Endothelial cell of umbilical vein (primary cell): ENCODE measurements at regions not wholly inside any gene's neighbourhood (a gene's known extent, or its start where the extent isn't known, plus 50 kb on each side); places are given as distances from the start of the nearest gene placed in this dataset.

Source experiments
- BruUV-seq: library from RNA; stranded (reverse); fragments of 400-500 nt; replicated peaks from 2 replicates; lab custom pipeline; 2021; lab: Mats Ljungman, UMichigan
- CTCF ChIA-PET: fragments of 300-600, 350-600 bp; sonication (Branson Sonifier 250); formaldehyde crosslinking; loops from one replicate; lab custom pipeline; 2021; ENCODE audit warnings: antibody characterized with exemption, inconsistent platforms; lab: Charles Lee
- POLR2A ChIA-PET: fragments of 300-600, 350-600 bp; sonication (Branson Sonifier 250); formaldehyde crosslinking; loops from one replicate; lab custom pipeline; 2021; ENCODE audit warnings: antibody characterized with exemption, inconsistent platforms; lab: Charles Lee
- DNase-seq: peaks from one replicate; pipeline ENCODE4 v3.0.0-alpha.2; 2011; ENCODE audit warnings: low read depth, low spot score
- FAIRE-seq: peaks from 2 replicates; lab custom pipeline; 2011; peaks lifted over from hg19 to GRCh38; lab: Jason Lieb, UNC
- H2AFZ ChIP-seq: 2 replicates; pipeline ENCODE4 v1.6.0; 2012; ENCODE audit warnings: low read depth, low read length, control low read depth, inconsistent platforms
- H3K27ac ChIP-seq: 2 replicates; pipeline ENCODE4 v1.5.1; 2011; ENCODE audit warnings: low read depth, mild to moderate bottlenecking, control low read depth, low read length, moderate library complexity; ENCODE audit not compliant: insufficient read depth
- H3K27me3 ChIP-seq, 2 experiments: 2 replicates each; pipeline versions ENCODE4 v1.6.0 to v1.6.1; 2011; ENCODE audit warnings: low read length in 2 of 2, mixed read lengths in 1 of 2; ENCODE audit not compliant: control insufficient read depth in 2 of 2, insufficient read depth in 2 of 2
- H3K36me3 ChIP-seq, 2 experiments: 2 replicates in 1 of 2; 3 replicates in 1 of 2; pipeline ENCODE4 v1.5.1; 2011; ENCODE audit warnings: low read length in 2 of 2, mild to moderate bottlenecking in 1 of 2, moderate library complexity in 1 of 2; ENCODE audit not compliant: control insufficient read depth in 2 of 2, insufficient read depth in 2 of 2; ENCODE audit errors: extremely low read depth in 1 of 2
- H3K4me1 ChIP-seq: 3 replicates; pipeline ENCODE4 v1.5.1; 2011; ENCODE audit warnings: mild to moderate bottlenecking, low read length; ENCODE audit not compliant: control insufficient read depth, insufficient read depth; ENCODE audit errors: extremely low read depth
- H3K4me2 ChIP-seq: 2 replicates; pipeline ENCODE4 v1.6.1; 2011; ENCODE audit warnings: low read length, control low read depth, mixed read lengths; ENCODE audit not compliant: insufficient read depth
- H3K4me3 ChIP-seq, 3 experiments: fragments of 200-600 bp in 1 of 3; sonication (generic), shearing (Covaris generic) in 1 of 3; replicated peaks in 1 of 3; 2 replicates each; pipeline ENCODE4 v1.5.1; 2011 to 2016; ENCODE audit warnings: control low read depth in 3 of 3, low read length in 3 of 3, mild to moderate bottlenecking in 2 of 3, inconsistent platforms in 1 of 3, low read depth in 1 of 3, moderate library complexity in 1 of 3; ENCODE audit not compliant: insufficient read depth in 1 of 3
- H3K79me2 ChIP-seq: 2 replicates; pipeline ENCODE4 v1.6.0; 2012; ENCODE audit warnings: low read length, inconsistent platforms; ENCODE audit not compliant: control insufficient read depth, insufficient read depth
- H3K9ac ChIP-seq: replicated peaks from 2 replicates; pipeline ENCODE3; 2011; ENCODE audit warnings: low read length, control low read depth; ENCODE audit not compliant: insufficient read depth; ENCODE audit errors: extremely low read depth
- H3K9me1 ChIP-seq: replicated peaks from 3 replicates; pipeline ENCODE4 v1.6.0; 2011; ENCODE audit warnings: mild to moderate bottlenecking, low read length; ENCODE audit not compliant: control insufficient read depth, insufficient read depth; ENCODE audit errors: extremely low read depth
- H3K9me3 ChIP-seq: replicated peaks from 2 replicates; pipeline ENCODE4 v1.5.1; 2012; ENCODE audit warnings: low read length, inconsistent platforms; ENCODE audit not compliant: control insufficient read depth, insufficient read depth
- H4K20me1 ChIP-seq: replicated peaks from 2 replicates; pipeline ENCODE3; 2011; ENCODE audit warnings: mild to moderate bottlenecking, low read length; ENCODE audit not compliant: control insufficient read depth, insufficient read depth; ENCODE audit errors: extremely low read depth
- EZH2 ChIP-seq: IDR thresholded peaks from 2 replicates; pipeline ENCODE4 v1.6.1; 2012; ENCODE audit warnings: borderline replicate concordance, low read depth, mild to moderate bottlenecking, moderate library complexity, low read length, inconsistent platforms; ENCODE audit not compliant: severe bottlenecking
- FOS ChIP-seq: IDR thresholded peaks from 2 replicates; pipeline ENCODE4 v1.6.1; 2011; ENCODE audit warnings: mild to moderate bottlenecking, low read length, moderate library complexity, borderline replicate concordance; ENCODE audit not compliant: insufficient read depth
- GATA2 ChIP-seq: IDR thresholded peaks from 2 replicates; pipeline ENCODE4 v1.7.0; 2011; ENCODE audit warnings: low read depth, mild to moderate bottlenecking, moderate library complexity, mixed read lengths, low read length; ENCODE audit not compliant: insufficient read length, insufficient read depth
- JUN ChIP-seq: IDR thresholded peaks from 2 replicates; pipeline ENCODE4 v1.6.1; 2011; ENCODE audit warnings: borderline replicate concordance, low read depth; ENCODE audit not compliant: insufficient read length, insufficient read depth
- MYC ChIP-seq: IDR thresholded peaks from one replicate; pipeline ENCODE4 v1.6.1; 2011; ENCODE audit warnings: mild to moderate bottlenecking, low read depth, low read length
- POLR2A ChIP-seq: IDR thresholded peaks from 2 replicates; pipeline ENCODE4 v1.6.1; 2012; ENCODE audit warnings: low read depth, mild to moderate bottlenecking, control low read depth, low read length
- POLR2AphosphoS5 ChIP-seq: IDR thresholded peaks from 2 replicates; pipeline ENCODE4 v1.6.1; 2012; ENCODE audit warnings: low read depth, mild to moderate bottlenecking, control low read depth, low read length, moderate library complexity; ENCODE audit not compliant: insufficient read depth
- dilution Hi-C: fragments of 300-500 bp; cut with MboI; formaldehyde crosslinking; loops from one replicate; pipeline ENCODE4 v1.15.0; 2019; ENCODE audit warnings: low sequenced_read_pairs; ENCODE audit not compliant: extremely low pct_ligation_motif_present
- intact Hi-C: fragments of 100-400 bp; cut with micrococcal nuclease; formaldehyde crosslinking; loops from one replicate; pipeline ENCODE4 v1.10.0; 2022
- TF ChIP-seq, protein P1 (sequence below), 2 donors: IDR thresholded peaks; 1 replicate in 1 of 2; 2 replicates in 1 of 2; pipeline ENCODE4 v1.5.1; 2011; ENCODE audit warnings: low read length in 2 of 2, mild to moderate bottlenecking in 2 of 2, moderate library complexity in 2 of 2, control low read depth in 1 of 2, inconsistent platforms in 1 of 2, low read depth in 1 of 2; ENCODE audit not compliant: insufficient read depth in 1 of 2; ENCODE audit errors: extremely low read depth in 1 of 2
- TF ChIP-seq, protein P2 (sequence below): IDR thresholded peaks from 2 replicates; pipeline ENCODE4 v1.6.1; 2011; ENCODE audit not compliant: insufficient read depth, insufficient read length

DNA sequence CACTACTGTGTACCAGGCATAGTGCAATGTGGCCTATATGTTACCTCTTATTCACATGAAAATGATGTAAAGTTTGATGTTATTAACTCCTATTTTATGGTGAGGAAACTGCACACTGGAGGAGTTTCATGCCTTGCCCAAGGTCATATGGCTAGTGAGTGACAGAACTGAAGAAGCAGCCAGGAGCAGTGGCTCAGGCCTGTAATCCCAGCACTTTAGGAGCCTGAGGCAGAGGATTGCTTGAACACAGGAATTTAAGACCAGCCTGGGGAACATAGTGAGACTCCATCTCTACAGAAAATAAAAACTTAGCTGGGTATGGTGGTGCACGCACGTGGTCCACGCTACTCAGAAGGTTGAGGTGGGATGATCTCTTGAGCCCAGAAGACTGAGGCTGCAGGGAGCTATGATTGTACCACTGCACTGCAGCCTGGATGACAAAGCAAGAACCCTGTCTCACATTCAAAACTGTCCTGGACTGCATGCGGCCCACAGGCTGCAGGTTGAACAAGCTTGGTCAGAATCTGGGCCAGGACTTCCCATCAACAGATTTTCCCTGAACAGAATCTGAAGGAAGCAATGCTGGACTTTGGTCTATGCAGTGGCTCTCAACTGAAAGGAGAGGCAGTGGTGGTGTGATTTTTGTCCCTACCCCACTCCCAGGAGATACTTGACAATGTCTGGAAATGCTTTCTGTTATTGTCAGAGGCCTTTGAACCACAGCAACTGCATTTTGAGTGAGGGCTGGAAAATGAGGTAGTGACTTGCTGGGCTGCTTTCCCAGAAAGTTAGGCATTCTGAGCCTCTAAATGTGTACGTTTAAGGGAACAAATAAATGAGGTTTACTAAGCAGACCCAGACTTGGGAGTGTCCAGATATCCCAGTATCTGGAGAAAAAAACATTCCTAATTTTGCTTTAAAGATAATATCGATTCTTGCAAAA, 479.5 kb downstream of the TMEM114 start:
- no peaks in the 10 kb centered on the region for H3K4me1 ChIP-seq
- H3K4me3 ChIP-seq = no peak overlapping the region
- dilution Hi-C loops = no loop called here
- H3K79me2 ChIP-seq = no peaks in the 10 kb centered on the region
- no TSS peak for BruUV-seq
- CTCF ChIA-PET = no interaction called here
- H4K20me1 ChIP-seq = no peaks in the 10 kb centered on the region
- no peaks in the 10 kb centered on the region for H3K9me1 ChIP-seq
- peaks cover 4% of the 10 kb centered on the region for H3K9me3 ChIP-seq
- no peak overlapping the region for H3K9ac ChIP-seq
- H2AFZ ChIP-seq = no peak overlapping the region
- H3K27ac ChIP-seq = no peak overlapping the region
- no peak overlapping the region for H3K4me2 ChIP-seq
- POLR2A ChIA-PET = no interaction called here
- FAIRE-seq (no peak), DNase-seq (no peak)
- no peaks in the 10 kb centered on the region for H3K27me3 ChIP-seq
- H3K36me3 ChIP-seq = no peaks in the 10 kb centered on the region
- no peak for TF ChIP-seq JUN
- no peak for TF ChIP-seq GATA2
- intact Hi-C loops = no loop called here

DNA sequence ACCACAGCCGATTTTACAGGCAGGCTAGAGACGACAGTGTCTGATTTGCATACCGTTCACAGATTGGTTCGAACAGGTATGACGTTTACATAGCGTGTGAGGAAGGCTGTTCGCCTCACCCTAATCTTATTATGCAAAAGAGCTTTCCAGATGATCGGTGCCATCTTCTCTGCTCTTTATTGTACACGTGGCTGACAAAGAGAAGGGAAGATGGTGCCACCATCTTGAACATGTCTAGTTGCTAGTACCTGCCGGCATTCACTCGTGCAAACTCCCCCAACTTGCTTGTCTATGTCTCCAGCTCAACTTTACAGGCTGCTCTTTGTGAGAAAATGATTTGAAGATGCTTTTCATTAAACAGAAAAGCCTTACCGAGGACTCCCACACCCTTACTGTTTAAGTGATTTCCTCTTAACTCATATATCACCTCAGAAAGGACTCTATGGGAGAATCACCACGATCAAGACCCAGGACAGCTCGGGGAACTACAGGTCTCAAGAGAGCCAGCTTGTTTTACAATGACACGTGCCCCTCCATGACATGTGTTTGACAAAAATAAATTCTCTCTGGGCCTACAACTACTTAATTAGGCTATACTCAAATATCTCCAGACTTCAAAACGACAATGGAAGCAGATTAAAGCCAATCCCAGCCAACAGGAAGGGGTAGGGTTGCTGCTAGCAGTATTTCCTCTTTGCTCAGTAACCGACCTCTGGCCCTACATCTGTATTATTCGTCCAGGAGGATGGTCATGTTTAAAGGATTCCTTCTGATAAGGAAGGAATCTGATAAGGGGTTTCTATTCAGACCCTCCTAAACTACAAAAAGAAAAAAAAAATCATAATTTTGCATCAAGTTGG, 480.6 kb downstream of the TMEM114 start:
- FAIRE-seq (no peak), DNase-seq (no peak)
- Histone ChIP-seq H3K27me3 (no peaks in the 10 kb centered on the region), H3K27ac (no peak overlapping the region), H3K36me3 (no peaks in the 10 kb centered on the region), H3K4me3 (no peak overlapping the region), H3K9me1 (no peaks in the 10 kb centered on the region), H3K9me3 (peaks cover 4% of the 10 kb centered on the region), H3K4me1 (no peaks in the 10 kb centered on the region), H3K9ac (no peak overlapping the region), H3K4me2 (no peak overlapping the region), H4K20me1 (no peaks in the 10 kb centered on the region), H3K79me2 (no peaks in the 10 kb centered on the region), H2AFZ (no peak overlapping the region)
- no TSS peak for BruUV-seq
- dilution Hi-C loops = no loop called here
- TF ChIP-seq FOS = no peak
- TF ChIP-seq, protein P1, sequence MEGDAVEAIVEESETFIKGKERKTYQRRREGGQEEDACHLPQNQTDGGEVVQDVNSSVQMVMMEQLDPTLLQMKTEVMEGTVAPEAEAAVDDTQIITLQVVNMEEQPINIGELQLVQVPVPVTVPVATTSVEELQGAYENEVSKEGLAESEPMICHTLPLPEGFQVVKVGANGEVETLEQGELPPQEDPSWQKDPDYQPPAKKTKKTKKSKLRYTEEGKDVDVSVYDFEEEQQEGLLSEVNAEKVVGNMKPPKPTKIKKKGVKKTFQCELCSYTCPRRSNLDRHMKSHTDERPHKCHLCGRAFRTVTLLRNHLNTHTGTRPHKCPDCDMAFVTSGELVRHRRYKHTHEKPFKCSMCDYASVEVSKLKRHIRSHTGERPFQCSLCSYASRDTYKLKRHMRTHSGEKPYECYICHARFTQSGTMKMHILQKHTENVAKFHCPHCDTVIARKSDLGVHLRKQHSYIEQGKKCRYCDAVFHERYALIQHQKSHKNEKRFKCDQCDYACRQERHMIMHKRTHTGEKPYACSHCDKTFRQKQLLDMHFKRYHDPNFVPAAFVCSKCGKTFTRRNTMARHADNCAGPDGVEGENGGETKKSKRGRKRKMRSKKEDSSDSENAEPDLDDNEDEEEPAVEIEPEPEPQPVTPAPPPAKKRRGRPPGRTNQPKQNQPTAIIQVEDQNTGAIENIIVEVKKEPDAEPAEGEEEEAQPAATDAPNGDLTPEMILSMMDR (IDR thresholded peaks at IDR 0.05; ENCODE audit: extremely low read depth in 1 of 2, insufficient read depth in 1 of 2, low read depth in 1 of 2, low read length in 2 of 2) = no peak
- TF ChIP-seq EZH2 = no peak
- TF ChIP-seq POLR2A = no peak
- TF ChIP-seq POLR2AphosphoS5 = no peak
- no peak for TF ChIP-seq MYC
- TF ChIP-seq, protein P2, sequence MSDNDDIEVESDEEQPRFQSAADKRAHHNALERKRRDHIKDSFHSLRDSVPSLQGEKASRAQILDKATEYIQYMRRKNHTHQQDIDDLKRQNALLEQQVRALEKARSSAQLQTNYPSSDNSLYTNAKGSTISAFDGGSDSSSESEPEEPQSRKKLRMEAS = no peak
- no peak for TF ChIP-seq GATA2
- TF ChIP-seq JUN = no peak
- ChIA-PET CTCF (no interaction called here), POLR2A (no interaction called here)
- intact Hi-C loops = no loop called here
